Fibroblast of lung (primary cell): ENCODE measurements at regions not wholly inside any gene's neighbourhood (a gene's known extent, or its start where the extent isn't known, plus 50 kb on each side); places are given as distances from the start of the nearest gene placed in this dataset.

Experiments used
- EZH2 ChIP-seq: IDR thresholded peaks from 2 replicates; pipeline ENCODE4 v1.5.1; 2012; ENCODE audit warnings: low read length, control low read depth, mild to moderate bottlenecking; ENCODE audit errors: missing control alignments
- TF ChIP-seq, protein P1 (sequence below), 2 donors: IDR thresholded peaks in 1 of 2; conservative IDR thresholded peaks in 1 of 2; 1 replicate in 1 of 2; 2 replicates in 1 of 2; pipeline ENCODE4 v1.5.1; 2011 to 2012; ENCODE audit warnings: low read length in 2 of 2, control low read depth in 1 of 2, inconsistent platforms in 1 of 2, low read depth in 1 of 2, mild to moderate bottlenecking in 1 of 2

GRCh38 chr2:144014103-144014502 lies 505.8 kb downstream of the ZEB2 start:
- TF ChIP-seq, protein P1, sequence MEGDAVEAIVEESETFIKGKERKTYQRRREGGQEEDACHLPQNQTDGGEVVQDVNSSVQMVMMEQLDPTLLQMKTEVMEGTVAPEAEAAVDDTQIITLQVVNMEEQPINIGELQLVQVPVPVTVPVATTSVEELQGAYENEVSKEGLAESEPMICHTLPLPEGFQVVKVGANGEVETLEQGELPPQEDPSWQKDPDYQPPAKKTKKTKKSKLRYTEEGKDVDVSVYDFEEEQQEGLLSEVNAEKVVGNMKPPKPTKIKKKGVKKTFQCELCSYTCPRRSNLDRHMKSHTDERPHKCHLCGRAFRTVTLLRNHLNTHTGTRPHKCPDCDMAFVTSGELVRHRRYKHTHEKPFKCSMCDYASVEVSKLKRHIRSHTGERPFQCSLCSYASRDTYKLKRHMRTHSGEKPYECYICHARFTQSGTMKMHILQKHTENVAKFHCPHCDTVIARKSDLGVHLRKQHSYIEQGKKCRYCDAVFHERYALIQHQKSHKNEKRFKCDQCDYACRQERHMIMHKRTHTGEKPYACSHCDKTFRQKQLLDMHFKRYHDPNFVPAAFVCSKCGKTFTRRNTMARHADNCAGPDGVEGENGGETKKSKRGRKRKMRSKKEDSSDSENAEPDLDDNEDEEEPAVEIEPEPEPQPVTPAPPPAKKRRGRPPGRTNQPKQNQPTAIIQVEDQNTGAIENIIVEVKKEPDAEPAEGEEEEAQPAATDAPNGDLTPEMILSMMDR (conservative IDR thresholded peaks at IDR 0.05 in 1 of 2, IDR thresholded peaks at IDR 0.05 in 1 of 2; ENCODE audit: low read depth in 1 of 2, low read length in 2 of 2), result no peak
- TF ChIP-seq EZH2, result no peak
